ENCODE measurements at regions not wholly inside any gene's neighbourhood (a gene's known extent, or its start where the extent isn't known, plus 50 kb on each side); places are given as distances from the start of the nearest gene placed in this dataset.

GRCh38 chr11:109554951-109555350, 133.0 kb downstream of the C11orf87 start:
- DNase-seq (ENCODE audit: low read depth) = no peak

- DNase-seq (ENCODE audit: low read depth) = no peak
Measured at GRCh38 chr11:109564241-109564640, 142.3 kb downstream of the C11orf87 start.

- no peak for DNase-seq (ENCODE audit: low read depth)
Measured at GRCh38 chr11:109582470-109582869, 160.5 kb downstream of the C11orf87 start.

GRCh38 chr11:109584001-109584972, 162.3 kb downstream of the C11orf87 start:
- DNase-seq (ENCODE audit: low read depth) = no peak

- DNase-seq (ENCODE audit: low read depth) = no peak
Measured at GRCh38 chr11:109586789-109587188, 164.8 kb downstream of the C11orf87 start.

- no peak for DNase-seq (ENCODE audit: low read depth)
Measured at GRCh38 chr11:109590782-109591181, 168.8 kb downstream of the C11orf87 start.

GRCh38 chr11:109597336-109597735, 175.3 kb downstream of the C11orf87 start:
- DNase-seq (ENCODE audit: low read depth) = no peak

GRCh38 chr11:109604481-109605400, 182.8 kb downstream of the C11orf87 start:
- DNase-seq (ENCODE audit: low read depth) = no peak

GRCh38 chr11:109606256-109606655, 184.3 kb downstream of the C11orf87 start:
- DNase-seq (ENCODE audit: low read depth) = no peak

GRCh38 chr11:109609454-109610185, 187.6 kb downstream of the C11orf87 start:
- DNase-seq (ENCODE audit: low read depth) = no peak

GRCh38 chr11:109612496-109612895, 190.5 kb downstream of the C11orf87 start:
- DNase-seq (ENCODE audit: low read depth) = no peak

- DNase-seq (ENCODE audit: low read depth) = no peak
Measured at GRCh38 chr11:109619498-109619897, 197.5 kb downstream of the C11orf87 start.

GRCh38 chr11:109629734-109630133, 207.7 kb downstream of the C11orf87 start:
- DNase-seq (ENCODE audit: low read depth) = no peak

GRCh38 chr11:109641549-109641948, 219.6 kb downstream of the C11orf87 start:
- DNase-seq (ENCODE audit: low read depth) = peak; percentile 18

GRCh38 chr11:109644152-109644551, 222.2 kb downstream of the C11orf87 start:
- no peak for DNase-seq (ENCODE audit: low read depth)

- DNase-seq (ENCODE audit: low read depth) = no peak
Measured at GRCh38 chr11:109648804-109649203, 226.8 kb downstream of the C11orf87 start.

- no peak for DNase-seq (ENCODE audit: low read depth)
Measured at GRCh38 chr11:109654091-109654490, 232.1 kb downstream of the C11orf87 start.

- no peak for DNase-seq (ENCODE audit: low read depth)
Measured at GRCh38 chr11:109658190-109658589, 236.2 kb downstream of the C11orf87 start.

- DNase-seq (ENCODE audit: low read depth) = no peak
Measured at GRCh38 chr11:109667719-109668118, 245.7 kb downstream of the C11orf87 start.

- peak; percentile 8 for DNase-seq (ENCODE audit: low read depth)
Measured at GRCh38 chr11:109668973-109669634, 247.1 kb downstream of the C11orf87 start.

- DNase-seq (ENCODE audit: low read depth) = no peak
Measured at GRCh38 chr11:109677231-109677630, 255.2 kb downstream of the C11orf87 start.

Data from GM04503 (cell line).